ENCODE measurements at regions not wholly inside any gene's neighbourhood (a gene's known extent, or its start where the extent isn't known, plus 50 kb on each side); places are given as distances from the start of the nearest gene placed in this dataset.

DNA sequence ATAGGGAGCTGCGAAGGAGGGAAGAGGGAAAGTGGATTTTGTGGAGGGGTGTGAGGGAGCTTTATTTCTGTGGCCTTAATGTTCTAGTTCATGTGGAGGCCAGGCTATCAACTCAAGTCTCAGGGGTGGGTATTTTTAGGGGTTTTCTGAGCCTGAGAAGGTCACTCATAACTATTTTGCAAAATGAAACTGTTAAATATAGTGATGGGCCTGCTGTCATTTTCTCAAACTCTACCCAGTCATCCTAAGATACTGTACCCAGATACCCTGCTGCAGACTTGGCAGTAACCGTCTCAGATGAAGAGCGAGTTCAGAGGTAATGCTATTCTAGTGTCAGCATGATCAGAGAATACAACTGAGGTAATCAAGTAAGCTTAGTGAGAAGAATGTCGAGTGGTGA lies 545.0 kb upstream of the TBL1XR1 start:
- no peak for DNase-seq (ENCODE audit: low read depth in 2 of 2)

DNA sequence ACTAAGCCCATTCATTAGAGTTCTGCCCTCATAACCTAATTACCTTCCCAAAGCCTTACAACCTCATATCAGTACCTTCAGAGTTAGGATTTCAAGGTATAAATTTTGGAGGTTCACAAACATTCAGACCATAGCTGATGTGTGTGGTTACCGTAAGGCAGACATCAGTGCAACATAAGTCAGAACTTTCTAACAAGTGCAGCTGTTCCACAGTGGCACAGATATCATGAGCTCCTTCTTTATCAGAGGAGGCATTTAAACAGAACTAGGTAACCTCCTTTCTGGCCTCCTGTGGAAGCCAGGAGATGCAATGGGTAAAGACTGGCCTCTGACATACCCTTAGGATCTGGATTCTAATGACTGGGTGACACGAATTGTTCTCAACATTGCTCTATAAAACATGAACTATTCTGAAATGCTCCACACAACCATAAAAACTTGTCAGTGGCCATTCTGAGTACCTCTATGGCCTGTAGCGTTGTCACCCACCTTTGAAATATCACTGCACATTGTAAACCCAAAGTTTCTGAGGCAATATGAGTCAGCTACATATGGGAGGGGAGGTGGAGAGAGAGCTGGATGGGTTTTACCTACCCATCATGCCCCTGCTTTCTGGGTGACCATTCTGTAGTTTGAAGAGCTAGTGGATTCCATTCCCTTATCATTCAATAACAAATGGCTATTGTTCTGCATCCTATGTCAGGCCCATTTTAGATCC lies 546.0 kb upstream of the TBL1XR1 start:
- no peak for DNase-seq (ENCODE audit: low read depth in 2 of 2)

DNA sequence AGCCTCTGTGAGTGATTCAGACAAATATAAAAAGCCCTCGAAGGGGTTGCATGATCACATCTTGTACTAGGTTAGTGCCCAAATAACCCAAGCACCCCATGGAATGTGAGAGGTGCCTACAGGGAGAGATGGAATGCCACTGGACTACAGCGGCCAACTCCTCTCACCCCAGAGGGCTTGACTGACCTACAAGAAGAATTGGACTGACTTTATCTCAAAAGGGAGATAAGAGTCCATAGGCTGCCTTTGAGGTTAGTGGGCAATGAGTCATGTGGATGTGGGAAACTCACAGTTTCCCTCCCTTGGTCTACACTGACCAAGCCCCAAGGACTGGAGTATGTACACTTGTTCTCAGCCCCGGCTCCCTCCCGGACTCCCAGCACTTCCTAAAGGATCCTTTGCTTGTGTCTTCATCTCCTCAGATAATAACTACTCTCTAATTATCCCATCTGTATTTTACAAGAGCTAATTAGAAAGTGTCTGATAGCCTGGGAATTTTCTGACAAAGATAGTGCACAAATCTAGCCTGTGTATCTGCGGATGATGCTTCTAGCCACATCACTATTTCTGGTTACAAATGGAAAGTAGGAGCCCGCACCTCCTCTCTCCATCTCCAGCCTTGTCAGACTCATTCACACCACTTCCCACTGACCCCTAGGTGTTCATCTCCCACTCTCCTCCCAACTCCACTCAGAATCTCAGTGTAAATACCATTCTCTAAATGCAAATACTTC lies 547.8 kb upstream of the TBL1XR1 start:
- DNase-seq (ENCODE audit: low read depth in 2 of 2): no peak

- DNase-seq (ENCODE audit: low read depth in 2 of 2): no peak
Measured at GRCh38 chr3:177745607-177746005, 548.3 kb upstream of the TBL1XR1 start.

DNA sequence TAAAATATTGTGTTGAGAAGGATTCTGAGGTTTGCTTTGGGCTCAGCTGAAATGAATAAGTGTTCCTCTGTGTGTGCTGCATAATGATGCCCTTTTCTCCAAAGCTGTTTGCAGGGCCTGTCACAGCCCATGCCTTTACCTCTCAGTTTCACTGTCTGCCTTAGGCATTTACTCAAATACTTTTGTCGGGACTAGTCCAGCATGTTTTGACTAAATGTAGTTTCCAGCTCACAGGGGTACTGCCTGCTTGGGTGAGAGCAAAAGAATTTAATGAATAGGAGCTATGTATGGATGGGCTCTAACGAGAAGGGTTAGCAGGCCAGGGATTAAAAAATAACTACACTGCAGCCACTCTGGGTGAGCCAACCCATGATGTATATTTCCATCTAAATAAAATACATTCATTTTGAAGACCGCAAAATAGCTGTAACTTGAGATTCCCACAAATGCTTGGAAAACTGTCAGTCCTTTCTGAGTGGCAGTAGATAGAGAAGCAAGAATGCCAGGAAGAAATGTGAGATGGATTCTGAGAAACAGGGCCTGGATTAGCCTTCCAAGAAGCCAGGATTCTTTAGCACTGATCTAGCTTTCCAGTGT lies 549.2 kb upstream of the TBL1XR1 start:
- DNase-seq (ENCODE audit: low read depth in 2 of 2): peak in 1 of 2 experiments; percentile 43

DNA sequence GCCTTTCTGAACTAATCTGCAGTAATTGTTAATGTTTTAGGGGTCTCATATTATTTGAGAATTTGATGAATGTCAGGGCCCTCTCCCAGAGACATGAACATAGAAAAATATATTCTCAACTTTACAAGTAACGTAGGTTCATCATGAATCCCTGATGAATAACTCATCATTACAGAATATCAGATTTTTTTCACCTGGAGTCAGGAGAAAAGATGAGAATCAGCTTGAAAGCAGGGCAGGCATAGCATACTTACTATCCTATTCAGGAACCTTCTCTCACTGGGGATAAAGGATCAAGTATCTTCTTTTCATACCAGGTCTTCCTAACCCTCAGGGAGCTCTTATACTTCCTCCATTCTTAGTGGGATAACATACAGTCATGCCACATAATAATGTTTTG lies 552.6 kb upstream of the TBL1XR1 start:
- no peak for DNase-seq (ENCODE audit: low read depth in 2 of 2)

DNA sequence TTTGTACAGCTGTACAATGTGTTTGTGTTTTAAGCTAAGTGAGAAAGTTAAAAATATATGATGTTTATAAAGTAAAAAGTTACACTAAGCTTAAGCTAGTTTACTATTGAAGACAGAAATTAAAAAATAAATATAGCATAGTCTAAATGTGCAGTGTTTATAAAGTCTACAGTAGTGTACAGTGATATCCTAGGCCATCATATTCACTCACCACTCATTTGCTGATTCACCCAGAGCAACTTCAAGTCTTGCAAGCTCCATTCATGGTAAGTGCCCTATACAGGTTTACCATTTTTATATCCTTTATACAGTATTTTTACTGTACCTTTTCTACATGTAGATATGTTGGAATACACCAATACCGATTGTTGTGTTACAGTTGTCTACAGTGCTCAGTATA lies 553.2 kb upstream of the TBL1XR1 start:
- no peak for DNase-seq (ENCODE audit: low read depth in 2 of 2)

- no peak for DNase-seq (ENCODE audit: low read depth in 2 of 2)
Measured at GRCh38 chr3:177751770-177752169, 554.5 kb upstream of the TBL1XR1 start.

DNA sequence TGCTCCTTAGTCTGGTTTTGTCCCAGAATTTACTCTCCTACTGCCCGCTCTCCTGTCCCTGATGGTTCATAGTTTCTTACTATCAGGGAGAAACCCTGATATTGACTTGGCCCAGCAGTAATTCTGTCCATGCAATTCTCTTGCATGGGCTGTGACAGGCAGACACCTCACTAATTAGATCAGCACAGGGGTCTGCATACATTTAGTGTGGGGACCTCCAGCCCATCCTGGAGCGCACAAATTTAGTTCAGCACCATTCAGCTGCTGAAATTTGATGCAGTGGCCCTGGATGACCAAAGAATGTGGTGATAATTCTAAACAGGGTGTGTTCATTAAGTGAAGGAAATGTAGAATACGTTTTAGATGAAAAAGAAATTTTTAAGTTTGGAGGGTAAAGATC lies 555.5 kb upstream of the TBL1XR1 start:
- no peak for DNase-seq (ENCODE audit: low read depth in 2 of 2)

GRCh38 chr3:177753451-177754155 lies 556.3 kb upstream of the TBL1XR1 start:
- no peak for DNase-seq (ENCODE audit: low read depth in 2 of 2)

- no peak for DNase-seq (ENCODE audit: low read depth in 2 of 2)
Measured at GRCh38 chr3:177754508-177754921, 557.2 kb upstream of the TBL1XR1 start.

DNA sequence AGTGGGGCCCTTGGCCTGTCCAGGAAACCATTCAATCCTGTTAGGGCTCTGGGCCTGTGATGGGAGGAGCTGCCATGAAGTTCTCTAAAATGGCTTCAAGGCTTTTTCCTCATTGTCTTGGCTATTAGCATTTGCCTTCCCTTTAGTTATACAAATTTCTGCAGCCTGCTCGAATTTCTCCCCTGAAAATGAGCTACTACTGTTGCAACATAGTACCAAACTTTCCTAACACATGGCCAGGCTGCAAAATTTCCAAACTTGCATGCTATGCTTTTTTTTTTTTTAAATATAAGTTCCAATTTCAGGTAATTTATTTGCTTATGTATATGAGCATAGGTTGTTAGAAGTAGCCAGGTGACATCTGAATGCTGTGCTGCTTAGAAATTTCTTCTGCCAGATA lies 560.8 kb upstream of the TBL1XR1 start:
- no peak for DNase-seq (ENCODE audit: low read depth in 2 of 2)

DNA sequence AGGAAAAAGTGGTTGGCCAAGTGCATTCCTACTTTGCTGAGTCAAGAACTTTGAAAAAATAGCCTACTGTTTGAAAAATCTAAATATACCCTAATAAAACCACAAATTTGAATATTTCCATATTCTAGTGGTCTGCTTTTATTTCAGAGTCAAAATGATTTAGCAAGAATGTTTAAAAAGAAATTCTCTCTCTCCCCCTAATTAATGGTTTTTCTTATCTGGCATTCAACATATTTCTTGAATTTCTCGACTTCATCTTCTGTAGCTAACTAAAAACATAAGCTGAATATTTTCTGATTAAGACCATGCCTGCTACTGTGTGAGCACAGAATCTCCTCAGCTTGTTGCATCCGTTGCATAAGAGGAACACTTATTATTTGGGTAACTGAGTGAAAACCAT lies 563.5 kb upstream of the TBL1XR1 start:
- DNase-seq (ENCODE audit: low read depth in 2 of 2): peak; percentile 91 to 96

DNA sequence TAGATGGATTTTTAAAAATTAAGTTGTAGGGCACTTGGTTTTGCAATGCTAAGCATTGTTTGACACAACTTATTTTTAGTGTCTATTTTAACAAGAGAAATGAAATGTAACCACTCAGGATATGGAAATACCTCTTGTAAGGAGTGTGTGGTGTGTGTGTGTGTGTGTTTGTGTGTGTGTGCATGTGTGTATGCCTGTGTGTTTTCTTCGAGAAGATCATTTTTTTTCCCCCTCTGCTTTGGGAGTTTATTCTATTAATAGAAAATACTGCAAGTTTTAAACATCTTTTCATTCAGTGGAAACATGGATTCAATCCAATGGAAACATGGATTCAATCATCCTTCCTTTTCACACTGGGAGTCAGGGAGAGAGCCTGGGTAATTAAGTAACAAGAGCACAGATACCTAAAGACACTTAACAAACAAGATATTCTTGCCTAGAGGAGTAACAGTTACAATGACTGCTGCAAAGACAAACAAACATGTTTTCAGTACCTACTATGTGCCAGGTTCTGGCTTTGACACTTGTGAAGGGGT lies 567.2 kb upstream of the TBL1XR1 start:
- DNase-seq (ENCODE audit: low read depth in 2 of 2): peak; percentile 56 to 63

GRCh38 chr3:177764933-177765332 lies 567.7 kb upstream of the TBL1XR1 start:
- no peak for DNase-seq (ENCODE audit: low read depth in 2 of 2)

DNA sequence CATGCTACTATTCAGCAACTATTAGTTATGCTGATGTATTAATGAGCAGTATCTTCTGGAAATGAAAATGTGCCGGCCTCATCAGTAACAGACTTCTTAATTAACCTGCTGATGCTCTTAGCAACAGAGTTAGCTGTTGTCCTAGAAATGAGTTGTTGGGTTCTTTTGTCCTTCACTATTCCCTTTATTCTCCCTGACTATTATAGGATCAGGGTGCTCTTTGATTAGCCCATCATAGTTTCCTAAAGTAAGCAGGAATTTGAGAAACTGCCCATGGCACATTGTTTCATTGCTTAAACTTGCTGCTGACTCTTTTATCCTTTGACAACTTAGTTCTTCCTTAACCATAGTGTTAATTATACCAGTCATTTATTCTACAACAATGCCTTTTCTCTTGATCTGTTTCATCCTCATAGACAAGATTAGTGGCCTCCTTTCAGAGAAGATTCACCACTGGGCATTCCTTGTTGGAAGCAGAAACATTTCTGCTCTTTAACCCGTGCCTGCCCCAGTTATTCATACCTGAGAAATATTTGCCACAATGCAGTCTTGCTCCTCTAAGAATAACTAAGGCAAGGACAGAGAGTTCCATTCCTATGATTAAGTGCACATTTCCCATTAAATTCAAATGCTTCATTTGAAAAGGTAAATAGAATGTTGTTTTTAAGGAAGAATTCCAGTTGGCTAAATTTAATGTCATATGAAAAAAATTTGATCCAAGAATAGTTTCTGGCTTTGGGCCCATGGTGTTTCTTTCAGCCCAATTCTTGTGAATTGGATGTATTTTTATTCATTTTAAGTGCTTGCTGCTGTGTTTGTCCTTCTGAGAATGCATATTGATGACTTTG lies 573.3 kb upstream of the TBL1XR1 start:
- DNase-seq (ENCODE audit: low read depth in 2 of 2): peak; percentile 44 to 51

DNA sequence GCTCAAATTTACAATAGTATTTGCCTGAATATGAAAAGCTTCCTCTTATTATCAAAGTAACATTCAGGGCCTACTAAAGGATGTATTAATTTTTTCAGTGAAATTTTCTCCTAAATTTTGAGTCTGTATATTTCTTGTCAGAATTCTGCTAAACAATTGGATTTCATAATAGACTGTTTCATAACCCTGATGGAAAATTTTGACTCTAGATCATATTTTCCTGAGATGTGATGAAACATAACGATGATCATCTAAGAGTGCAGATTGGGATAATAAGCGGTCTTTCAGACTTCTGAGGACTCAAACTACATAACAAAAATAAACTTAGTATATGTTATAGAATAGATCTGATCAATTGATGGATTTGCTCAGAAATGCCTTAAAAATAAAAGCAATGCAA lies 574.5 kb upstream of the TBL1XR1 start:
- no peak for DNase-seq (ENCODE audit: low read depth in 2 of 2)

DNA sequence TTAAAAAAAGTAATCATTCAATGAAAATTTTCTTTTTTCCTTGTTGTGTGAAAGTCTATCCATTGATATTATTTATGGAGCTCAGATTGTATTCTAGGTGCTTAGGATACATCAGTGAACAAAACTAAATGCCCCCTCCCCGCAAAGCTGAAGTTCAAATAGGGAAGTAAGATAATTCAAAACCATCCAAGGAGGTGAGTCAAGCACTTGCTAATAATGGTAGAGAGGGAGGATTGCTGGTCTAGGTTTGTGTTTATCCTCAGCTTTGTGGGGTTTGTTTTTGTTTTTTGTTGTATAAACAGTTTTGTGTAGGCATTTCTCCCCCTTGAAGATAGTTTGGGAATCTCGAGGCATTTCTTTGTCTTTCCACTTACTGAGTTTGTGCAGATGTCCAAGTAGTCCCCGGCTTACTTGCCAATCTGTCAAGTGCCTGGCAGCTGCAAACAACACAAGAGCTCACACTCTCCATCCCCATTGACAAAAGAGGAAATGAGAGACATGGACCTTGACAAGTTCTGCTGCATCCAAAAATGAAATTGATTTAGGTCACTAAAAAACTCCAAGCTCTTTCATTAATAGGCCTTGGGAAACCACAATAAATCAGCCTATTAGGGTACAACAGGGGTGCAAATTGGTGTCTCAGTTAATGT lies 575.8 kb upstream of the TBL1XR1 start:
- no peak for DNase-seq (ENCODE audit: low read depth in 2 of 2)

- DNase-seq (ENCODE audit: low read depth in 2 of 2): no peak
Measured at GRCh38 chr3:177773717-177774116, 576.4 kb upstream of the TBL1XR1 start.

- peak; percentile 63 to 68 for DNase-seq (ENCODE audit: low read depth in 2 of 2)
Measured at GRCh38 chr3:177776661-177777101, 579.4 kb upstream of the TBL1XR1 start.

GRCh38 chr3:177777699-177778098 lies 580.4 kb upstream of the TBL1XR1 start:
- DNase-seq (ENCODE audit: low read depth in 2 of 2): no peak

Measured in fibroblast of skin of left biceps (primary cell).